NCI-H460 (cell line): ENCODE measurements at regions not wholly inside any gene's neighbourhood (a gene's known extent, or its start where the extent isn't known, plus 50 kb on each side); places are given as distances from the start of the nearest gene placed in this dataset.
"Not testable (repeated sequence)": the region's sequence is repeated elsewhere in the genome, so short reads cannot be mapped to it uniquely, and the experiment has no call there.

ENCODE experiments used
- DNase-seq: peaks from one replicate; pipeline ENCODE4 v3.0.0-alpha.2; 2016; ENCODE audit warnings: low read depth; ENCODE audit errors: extremely low read depth

DNA sequence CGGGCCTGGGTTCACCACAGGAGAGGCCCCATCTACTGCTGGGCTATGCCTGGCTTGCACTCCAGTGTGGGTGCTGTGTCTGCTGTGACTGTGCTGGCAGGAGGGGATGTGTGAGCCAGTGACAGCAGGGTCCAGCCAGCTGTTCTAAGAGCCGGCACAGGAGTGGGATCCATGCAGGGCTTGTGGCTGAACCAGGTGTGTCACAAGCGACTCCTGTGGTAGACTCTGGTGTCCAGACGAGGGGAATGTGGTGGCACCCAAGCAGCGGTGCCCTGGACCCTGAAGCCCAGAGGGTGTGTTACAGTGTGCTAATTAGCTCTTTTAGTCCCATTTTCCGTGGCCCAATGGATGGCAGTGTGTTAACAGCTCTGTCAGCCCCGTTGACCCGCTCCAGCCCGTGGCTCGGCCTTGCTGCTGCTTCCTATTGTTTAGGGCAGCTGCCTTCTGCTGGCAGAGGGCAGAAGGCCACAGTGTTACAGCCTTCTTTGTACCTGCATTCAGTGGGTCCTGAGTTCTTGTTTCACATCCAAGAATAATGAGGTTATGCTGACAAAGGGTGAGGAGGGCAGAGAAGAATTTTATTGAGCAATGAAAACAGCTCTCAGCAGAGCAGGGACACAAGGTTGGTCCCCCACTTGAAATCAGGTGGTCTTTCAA lies 78.5 kb upstream of the RNU6-1 start:
- no peak for DNase-seq

DNA sequence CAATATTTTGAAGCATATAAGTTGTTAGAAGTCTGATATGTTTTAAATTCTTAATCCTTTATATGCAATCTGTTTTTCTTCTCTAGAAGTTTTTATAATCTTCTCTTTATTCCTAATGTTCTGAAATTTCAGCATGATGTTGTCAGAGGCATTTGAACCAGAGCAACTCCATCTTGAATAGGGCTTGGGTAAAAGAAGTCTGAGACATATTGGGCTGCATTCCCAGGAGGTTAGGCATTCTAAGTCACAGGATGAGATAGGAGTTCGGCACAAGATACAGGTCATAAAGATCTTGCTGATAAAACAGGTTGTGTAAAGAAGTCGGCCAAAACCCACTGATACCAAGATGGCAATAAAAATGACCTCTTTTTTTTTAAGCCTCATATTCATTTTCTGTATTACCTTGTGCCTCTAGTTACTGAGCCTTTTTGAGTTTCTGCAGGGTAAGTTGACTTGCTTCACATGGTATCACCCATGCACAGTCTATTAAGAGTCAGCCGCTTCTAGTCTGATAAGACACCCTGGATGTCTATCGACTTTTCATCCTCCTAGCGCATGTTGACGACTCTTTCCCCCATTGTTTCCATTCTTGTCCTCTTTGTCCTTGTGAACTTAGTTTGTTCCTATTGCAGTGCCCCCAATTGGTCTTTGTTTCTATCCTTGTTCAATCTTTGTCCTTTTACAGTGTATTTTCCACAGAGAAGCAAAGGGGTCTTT lies 80.8 kb upstream of the RNU6-1 start:
- DNase-seq, result no peak

DNA sequence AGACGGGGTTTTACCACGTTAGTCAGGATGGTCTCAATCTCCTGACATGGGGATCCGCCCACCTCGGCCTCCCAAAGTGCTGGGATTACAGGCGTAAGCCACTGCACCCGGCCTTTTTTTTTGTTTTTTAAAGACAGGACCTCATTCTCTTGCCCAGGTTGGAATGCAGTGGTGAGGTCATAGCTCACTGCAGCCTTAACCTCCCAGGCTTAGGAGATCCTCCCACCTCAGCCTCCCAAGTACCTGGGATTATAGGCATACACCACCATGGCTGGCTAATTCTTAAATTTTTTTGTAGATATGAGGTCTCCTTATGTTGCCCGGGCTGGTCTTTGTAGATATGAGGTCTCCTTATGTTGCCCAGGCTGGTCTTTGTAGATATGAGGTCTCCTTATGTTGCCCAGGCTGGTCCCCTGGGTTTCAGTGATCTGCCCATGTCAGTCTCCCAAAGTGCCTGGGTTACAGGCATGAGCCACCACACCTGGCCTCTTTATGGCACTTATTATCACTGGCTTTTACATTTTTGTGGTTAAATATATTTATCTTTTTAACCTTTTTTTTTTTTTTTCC lies 82.3 kb upstream of the RNU6-1 start:
- no peak for DNase-seq

DNA sequence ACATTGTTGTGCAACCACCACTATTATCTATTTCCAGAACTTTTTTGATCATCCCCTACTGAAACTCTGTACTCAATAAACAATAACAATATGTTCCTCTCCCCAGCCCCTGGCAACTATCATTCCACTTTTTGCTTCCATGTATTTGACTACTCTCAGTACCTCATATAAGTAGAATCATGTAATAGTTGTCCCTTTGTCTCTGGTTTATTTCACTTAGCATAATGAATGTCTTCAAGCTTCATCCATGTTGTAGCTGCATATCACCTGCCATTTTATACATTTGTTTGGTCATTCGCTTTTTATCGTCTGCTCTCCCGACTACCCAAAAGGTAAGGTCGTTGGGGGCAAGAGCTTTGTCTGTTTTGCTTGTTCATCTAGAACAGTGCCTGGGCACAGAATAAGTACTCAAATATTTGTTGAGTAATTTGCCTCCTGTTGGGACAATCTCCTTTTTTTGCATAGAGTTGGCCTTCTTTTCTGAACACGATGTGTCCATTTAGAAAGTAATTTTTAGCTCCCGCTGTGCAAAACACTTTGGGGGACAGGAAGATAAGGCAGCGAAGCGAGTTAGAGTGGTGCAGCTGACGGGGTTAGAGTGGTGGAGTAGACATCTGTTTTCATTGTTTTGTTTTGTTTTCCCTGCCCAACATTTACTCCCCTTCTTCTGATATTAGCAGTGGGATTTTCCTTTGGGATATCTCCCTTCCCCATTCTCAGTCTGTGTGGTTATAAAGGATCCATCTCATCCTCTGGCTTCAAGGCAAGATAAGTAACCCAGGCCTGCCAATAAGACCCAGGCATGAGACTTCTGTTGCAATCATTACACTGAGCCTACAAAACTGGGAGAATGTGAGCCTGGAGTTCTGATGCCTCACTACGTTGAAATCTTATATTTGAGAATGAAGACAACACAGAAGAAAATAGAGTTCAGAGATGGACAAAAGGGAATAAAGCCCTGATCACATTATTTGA lies 83.4 kb upstream of the RNU6-1 start:
- DNase-seq, result no peak

DNA sequence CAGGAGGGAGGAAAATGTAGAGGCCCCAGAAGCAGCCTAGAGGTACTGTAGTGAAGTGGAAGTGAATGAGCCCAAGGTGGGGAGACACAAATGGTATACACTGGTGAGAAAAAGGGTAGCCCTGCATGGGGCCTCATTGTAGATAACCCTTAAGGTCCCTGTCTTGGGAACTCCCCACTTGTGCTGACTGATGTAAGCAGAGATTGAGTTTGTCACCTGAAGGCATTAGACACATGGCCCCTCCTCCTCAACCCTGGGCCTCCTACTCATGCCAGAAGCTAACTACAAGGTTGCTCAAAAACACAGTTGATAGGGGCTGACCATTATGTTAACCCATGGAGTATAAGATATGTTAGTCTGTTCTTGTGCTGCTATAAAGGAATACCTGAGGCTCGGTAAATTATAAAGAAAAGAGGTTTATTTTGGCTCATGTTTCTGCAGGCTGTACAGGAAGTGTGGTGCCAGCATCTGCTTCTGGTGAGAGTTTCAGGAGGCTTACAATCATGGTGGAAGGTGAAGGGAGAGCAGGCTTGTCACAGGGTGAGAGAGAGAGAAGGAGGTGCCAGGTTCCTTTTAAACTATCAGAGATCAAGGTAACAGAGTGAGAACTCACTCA lies 84.6 kb upstream of the RNU6-1 start:
- no peak for DNase-seq

DNA sequence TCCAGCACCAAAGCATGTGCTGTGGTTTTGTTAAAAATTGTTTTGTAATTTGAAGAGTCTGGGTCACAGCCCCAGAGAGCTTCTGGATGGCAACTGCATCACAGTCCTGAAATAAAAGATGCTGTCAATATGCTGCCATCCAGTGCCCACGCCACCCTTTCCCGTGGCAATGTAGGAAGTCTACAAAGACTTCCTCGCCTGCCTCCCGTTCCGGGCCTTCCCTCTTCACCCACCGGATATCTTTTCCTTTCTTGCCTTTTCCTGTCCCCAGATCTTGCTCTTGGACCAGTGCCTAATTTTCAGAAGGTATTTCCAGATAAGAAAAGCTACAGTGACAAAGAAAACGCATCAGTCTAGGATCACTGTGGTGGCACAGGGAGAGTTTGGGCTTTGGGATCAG lies 85.3 kb upstream of the RNU6-1 start:
- no peak for DNase-seq

DNA sequence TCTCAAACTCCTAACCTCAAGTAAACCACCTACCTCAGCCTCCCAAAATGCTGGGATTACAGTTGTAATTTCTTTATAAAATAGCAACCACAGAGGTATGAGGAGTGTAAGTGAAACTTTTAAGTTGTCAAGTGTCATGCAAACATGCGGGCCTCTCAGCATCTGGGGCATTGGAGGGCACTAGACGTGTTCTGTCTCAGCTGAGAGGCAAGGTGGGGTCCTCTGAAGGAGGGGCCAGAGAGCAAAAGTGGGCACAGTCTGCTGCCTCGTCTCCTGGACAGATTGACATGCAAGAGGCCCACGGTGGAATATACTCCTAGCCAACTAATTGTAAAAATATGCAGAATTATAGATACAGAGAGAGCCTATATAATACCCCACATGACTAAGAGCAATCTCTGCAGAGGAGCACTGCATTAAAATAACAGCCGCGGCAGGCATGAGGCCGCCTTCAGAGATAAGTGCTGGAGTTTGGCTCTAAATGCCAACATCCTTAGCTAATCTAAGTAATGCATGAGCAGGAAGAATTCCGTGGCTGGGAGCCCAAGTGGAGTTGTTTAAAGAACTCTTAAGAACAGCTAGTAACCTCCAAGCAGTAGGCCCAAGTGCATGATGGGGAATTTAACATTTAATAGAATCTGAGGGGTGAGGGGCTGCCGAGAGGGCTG lies 87.8 kb upstream of the RNU6-1 start:
- no peak for DNase-seq

DNA sequence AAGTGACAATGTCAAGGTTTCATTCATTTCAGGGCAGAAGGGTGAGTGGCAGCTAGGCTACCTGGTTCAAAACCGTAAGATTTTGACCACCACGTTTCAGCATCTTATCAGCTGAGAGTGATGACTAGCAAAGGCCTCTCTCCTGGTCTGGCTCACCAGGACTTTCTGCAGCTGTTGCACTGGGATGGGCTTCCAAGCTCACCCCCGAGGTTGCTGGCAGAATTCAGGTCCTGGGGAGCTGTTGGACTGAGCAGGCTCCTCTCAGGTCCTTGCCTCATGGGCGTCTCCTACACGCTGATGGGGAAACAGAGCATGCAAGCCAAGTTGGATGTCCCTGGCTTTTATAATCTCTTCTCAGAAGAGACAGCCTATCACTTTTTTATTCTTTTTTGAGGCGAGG lies 88.8 kb upstream of the RNU6-1 start:
- DNase-seq, result no peak

DNA sequence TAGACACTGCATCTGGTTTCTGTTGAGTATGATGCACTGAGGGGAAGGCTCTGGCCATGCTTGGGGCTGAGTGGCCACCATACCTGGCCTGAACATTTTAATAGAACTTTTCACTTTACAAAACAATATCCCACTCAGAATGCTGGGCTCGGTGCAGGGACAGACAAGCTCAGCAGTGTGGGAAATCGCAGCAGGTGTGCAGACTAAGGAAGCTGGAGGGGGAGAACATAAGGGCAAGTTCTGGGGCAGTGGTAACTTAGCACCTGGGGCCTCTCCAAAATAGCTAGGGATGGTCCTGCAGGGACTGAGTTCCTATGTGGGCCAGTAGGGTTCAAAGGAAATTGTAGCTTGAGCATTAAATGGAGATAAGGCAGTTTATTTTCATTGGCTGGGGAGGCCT lies 90.9 kb upstream of the RNU6-1 start:
- DNase-seq, result no peak

DNA sequence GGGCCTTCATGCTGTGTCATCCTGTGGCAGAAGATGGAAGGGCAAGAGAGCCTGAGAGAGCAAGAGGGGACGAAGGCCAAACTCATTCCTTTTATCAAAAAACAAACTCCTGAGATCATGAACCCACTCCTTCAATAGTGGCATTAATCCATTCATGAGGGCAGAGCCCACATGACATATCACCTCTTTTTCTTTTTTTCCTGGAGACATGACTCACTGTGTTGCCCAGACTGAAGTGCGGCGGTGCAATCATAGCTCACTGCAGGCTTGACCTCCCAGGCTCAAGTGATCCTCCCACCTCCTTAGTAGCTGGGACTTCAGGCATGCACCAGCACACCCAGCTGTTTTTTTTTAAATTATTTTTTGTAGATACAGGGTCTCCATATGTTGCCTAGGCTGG lies 92.0 kb upstream of the RNU6-1 start:
- DNase-seq, result no peak

DNA sequence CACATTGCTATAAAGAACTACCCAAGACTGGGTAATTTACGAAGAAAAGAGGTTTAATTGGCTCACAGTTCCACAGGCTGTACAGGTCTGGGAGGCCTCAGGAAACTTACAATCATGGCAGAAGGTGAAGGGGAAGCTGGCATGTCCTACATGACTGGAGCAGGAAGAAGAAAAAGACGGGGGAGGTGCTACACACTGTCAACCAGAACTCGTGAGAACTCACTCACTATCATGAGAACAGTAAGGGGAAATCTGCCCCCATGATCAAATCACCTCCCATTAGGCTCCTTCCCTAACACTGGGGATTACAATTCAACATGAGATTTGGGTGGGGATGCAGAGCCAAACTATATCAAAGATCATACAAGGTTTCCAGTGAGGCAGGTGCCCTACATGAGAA lies 94.3 kb upstream of the RNU6-1 start:
- not testable (repeated sequence) for DNase-seq

DNA sequence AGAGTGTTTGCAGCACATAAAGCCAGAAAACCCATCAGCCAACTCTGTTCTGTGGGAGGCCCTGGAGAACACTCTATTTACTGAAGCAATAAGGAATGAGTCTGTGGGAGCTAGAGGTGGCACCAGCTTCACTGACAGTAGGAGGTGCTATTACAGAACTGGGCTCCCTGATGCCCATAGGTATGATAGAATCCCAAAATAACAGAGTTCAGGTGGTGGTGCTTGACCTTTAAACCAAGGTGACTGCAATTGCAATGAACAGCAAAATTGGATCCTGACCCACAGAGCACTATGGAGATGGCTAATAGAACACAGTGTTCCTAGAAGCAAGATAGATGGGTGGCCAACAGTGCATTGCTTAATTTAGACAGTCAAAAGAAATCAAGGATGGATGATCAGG lies 95.4 kb upstream of the RNU6-1 start:
- DNase-seq, result no peak

DNA sequence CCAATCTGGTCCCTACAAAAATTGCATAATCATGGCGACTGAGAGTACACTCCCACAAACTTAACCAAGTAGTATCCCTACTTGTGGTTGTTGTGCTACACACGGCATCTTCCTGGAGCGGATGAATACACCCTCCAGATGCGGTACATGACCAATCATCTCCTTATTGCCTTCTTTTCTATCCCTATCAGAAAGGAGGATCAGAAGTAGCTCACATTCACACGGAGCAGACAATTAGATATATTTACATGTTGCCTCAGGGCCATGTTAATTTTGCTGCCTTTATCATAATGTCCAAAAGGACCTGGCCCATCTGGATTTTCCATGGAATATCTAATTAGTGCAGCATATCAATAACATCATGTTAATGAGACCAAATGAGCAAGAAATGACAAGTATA lies 96.4 kb upstream of the RNU6-1 start:
- DNase-seq, result no peak

DNA sequence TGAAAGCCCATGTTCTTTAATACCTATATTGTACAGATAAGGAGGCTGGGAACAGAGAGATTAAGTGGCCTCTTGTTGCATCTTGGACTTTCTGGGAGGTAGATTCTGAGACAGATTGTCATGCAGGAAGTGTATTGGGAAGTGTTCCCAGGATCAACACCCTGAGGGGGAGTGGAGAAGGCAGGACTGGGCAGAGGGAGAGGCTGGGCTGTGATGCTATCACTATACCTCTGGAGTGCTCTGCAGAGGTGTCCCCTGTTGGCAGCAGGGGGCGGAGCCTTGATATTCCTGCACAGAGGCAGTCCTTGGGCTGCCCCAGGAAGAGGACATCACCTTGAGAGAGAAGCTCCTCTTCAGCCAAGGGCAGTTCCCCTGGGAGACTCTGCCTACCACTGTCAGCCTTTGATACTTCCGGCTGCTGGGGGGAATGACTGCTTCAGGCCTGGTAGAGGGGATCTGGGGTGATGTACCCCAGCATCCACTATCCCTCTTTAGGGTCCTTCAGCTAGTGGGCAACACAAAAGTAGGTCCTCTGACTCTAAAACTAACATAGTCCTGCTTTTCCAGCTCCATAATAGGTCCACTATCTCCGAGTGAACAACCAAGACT lies 97.4 kb upstream of the RNU6-1 start:
- DNase-seq, result no peak

DNA sequence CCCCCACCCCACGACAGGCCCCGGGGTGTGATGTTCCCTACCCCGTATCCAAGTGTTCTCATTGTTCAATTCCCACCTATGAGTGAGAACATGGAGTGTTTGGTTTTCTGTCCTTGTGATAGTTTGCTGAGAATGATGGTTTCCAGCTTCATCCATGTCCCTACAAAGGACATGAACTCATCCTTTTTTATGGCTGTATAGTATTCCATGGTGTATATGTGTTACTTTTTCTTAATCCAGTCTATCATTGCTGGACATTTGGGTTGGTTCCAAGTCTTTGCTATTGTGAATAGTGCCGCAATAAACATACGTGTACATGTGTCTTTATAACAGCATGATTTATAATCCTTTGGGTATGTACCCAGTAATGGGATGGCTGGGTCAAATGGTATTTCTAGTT lies 99.3 kb upstream of the RNU6-1 start:
- not testable (repeated sequence) for DNase-seq

DNA sequence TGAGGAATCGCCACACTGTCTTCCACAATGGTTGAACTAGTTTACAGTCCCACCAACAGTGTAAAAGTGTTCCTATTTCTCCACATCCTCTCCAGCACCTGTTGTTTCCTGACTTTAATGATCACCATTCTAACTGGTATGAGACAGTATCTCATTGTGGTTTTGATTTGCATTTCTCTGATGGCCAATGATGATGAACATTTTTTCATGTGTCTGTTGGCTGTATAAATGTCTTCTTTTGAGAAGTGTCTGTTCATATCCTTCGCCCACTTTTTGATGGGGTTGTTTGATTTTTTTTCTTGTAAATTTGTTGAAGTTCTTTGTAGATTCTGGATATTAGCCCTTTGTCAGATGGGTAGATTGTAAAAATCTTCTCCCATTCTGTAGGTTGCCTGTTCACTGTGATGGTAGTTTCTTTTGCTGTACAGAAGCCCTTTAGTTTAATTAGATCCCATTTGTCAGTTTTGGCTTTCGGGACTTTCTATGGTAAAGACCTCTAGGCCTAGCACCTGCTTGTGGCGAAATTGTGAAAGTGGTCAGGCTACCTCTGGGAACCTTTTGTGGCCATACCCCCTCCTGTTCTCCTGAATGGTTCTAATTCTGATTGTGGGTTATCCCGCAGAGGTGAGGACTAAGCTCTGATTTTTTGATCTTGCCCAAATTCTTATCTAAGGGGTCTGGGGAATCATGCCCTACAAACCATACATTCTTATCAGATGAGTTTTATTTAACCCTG lies 99.9 kb upstream of the RNU6-1 start:
- DNase-seq, result not testable (repeated sequence)

DNA sequence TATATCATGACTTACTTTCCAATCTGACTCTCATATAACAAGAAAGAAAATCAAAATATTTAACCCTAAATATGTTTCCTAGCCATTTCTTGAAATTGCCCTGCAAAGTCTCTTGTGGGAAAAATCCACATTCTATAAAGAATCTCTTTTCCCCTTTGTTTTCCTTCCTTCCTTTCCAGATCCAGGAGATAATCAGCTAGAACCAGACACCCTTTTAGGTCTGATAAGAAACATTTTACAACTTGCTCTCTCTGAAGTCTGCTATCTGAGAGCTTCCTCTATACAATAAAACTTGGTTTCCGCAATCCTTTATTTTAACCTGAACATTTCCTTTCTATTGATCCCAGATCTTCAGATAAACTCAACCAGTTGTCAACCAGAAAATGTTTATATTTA lies 100.5 kb upstream of the RNU6-1 start:
- no peak for DNase-seq

DNA sequence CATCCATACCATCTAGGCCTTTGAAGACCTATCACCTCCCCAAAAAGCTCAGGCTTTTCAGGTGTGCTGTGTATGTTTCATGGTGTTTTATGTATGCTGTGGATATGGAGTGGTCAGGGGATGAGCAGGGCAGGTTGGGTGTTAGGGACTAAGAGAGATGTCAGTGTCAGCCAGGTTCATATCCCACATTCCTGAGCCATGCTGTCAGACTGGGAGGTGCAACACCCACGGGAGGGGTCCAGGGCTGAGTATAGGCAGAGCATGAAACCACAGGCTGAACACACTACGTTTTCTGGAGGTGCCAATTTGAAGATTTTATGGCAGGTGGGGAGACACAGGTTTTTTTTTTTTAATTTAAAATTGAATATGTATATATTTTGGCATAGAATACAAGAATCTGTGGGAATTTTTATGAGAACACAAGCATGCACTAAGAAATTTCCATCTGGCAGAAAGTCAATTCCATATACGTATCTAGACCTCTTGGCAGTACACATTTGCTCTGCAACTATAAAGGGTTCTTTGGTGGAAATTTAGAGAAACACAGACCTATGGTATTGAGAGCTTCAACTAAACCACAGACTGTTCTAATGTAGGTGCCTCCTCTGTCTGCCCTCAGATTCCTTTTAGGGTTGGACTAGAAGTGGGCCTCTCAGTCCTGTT lies 101.9 kb upstream of the RNU6-1 start:
- no peak for DNase-seq

DNA sequence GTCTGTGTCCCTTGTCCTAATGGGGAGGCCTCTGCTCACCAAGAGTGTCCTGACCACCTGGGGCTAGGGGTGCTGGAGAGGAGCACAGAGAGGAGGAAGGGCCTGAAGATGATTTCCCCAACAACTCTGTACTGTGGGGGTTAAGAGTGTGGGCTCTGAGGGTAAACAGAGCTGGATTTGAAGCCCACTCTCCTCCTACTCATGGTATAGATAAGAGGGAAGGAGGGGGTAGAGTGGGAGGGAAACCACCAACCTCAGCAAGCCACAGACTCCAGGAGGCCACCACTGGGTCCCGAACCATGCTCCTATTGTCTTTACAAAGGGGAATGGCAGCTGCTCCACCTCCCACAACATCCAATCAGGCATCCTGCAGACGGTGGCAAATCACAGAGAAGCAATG lies 103.6 kb upstream of the RNU6-1 start:
- no peak for DNase-seq
